ENCODE measurements at regions not wholly inside any gene's neighbourhood (a gene's known extent, or its start where the extent isn't known, plus 50 kb on each side); places are given as distances from the start of the nearest gene placed in this dataset.

- Mint-ChIP-seq H3K9me3 (peaks cover 3% of the 10 kb centered on the region), H3K27ac (peak overlapping the region; percentile 46), H3K36me3 (ENCODE audit: low read depth) (peaks cover 3% of the 10 kb centered on the region), H3K4me3 (no peak overlapping the region), H3K27me3 (ENCODE audit: low read depth, poor library complexity) (peaks cover 44% of the 10 kb centered on the region), H3K4me1 (peaks cover 60% of the 10 kb centered on the region)
- TF ChIP-seq CTCF (IDR thresholded peaks at IDR 0.05), result no peak
- no peak for DNase-seq
These were observed 337.1 kb downstream of the C16orf95 start for GRCh38 chr16:86979984-86980553.

DNA sequence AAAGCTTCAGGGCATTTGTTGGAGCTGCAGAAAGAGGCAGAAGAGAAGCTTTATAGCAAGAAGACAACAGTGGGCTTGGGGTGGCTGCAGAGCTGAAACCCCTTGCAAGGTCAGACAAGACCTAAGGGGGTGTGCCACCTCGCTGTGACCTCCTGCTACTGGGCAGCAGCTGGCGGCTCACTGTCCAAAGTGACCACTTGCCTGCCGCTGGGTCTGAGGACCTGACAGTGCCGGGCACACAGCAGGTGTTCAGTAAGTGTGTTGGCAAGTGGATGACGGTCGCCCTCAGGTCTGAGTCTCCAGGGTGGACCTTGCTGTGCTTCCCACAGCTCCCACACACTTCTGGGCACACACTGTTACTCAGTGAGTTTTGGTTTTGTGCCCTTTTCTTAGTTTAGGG lies 336.5 kb downstream of the C16orf95 start:
- H3K36me3 Mint-ChIP-seq (ENCODE audit: low read depth), result no peaks in the 10 kb centered on the region
- H3K27me3 Mint-ChIP-seq (ENCODE audit: low read depth, poor library complexity), result peaks cover 44% of the 10 kb centered on the region
- peaks cover 60% of the 10 kb centered on the region for H3K4me1 Mint-ChIP-seq
- H3K27ac Mint-ChIP-seq, result no peak overlapping the region
- no peak for TF ChIP-seq CTCF (IDR thresholded peaks at IDR 0.05)
- H3K9me3 Mint-ChIP-seq, result no peaks in the 10 kb centered on the region
- H3K4me3 Mint-ChIP-seq, result no peak overlapping the region
- no peak for DNase-seq

- Mint-ChIP-seq H3K36me3 (ENCODE audit: low read depth) (no peaks in the 10 kb centered on the region), H3K9me3 (peaks cover 4% of the 10 kb centered on the region), H3K27me3 (ENCODE audit: low read depth, poor library complexity) (peaks cover 43% of the 10 kb centered on the region), H3K4me1 (peaks cover 57% of the 10 kb centered on the region), H3K4me3 (no peak overlapping the region), H3K27ac (no peak overlapping the region)
- DNase-seq, result no peak
- no peak for TF ChIP-seq CTCF (IDR thresholded peaks at IDR 0.05)
These were observed 334.9 kb downstream of the C16orf95 start for GRCh38 chr16:86982347-86982596.

DNA sequence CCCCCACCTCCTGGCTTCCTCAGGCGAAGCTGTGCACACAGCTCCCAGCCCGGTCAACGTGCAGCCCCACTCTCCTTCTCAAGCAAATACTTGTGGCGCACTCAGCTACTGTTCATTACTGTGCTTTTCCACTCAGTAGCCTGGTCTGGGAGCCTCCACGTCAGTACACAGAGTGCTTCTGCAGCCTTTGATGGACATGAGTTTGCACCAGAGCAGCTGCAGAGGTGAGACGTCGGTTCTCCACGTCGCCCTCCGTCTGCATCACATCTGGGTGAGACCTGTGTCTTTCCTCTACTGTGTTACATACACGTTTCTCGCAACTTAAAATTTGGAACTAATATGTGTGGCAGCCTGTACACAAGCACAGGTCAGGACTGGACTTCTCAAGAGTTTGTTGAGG lies 334.3 kb downstream of the C16orf95 start:
- H3K9me3 Mint-ChIP-seq, result peaks cover 7% of the 10 kb centered on the region
- no peak overlapping the region for H3K4me3 Mint-ChIP-seq
- no peak for DNase-seq
- H3K27ac Mint-ChIP-seq, result no peak overlapping the region
- no peaks in the 10 kb centered on the region for H3K36me3 Mint-ChIP-seq (ENCODE audit: low read depth)
- no peak for TF ChIP-seq CTCF (IDR thresholded peaks at IDR 0.05)
- peaks cover 58% of the 10 kb centered on the region for H3K4me1 Mint-ChIP-seq
- H3K27me3 Mint-ChIP-seq (ENCODE audit: low read depth, poor library complexity), result peaks cover 38% of the 10 kb centered on the region

DNA sequence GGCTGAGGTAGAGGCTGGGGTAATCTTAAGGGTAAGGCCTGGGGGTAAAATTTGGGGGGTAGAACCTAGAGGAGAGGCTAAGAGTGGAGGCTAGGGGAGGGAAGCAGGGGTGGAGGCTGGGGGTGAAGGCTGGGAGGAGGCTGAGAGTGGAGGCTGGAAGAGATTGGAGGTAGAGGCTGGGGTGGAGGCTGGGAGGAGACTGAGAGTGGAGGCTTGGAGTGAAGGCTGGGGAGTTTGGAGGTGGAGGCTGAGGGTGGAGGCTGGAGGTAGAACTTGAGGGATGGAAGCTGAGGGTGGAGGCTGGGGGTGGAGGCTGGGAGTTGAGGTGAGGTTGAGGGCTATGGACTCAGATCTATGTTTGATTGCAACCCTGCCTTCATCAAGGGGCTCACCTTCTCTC lies 333.6 kb downstream of the C16orf95 start:
- H3K36me3 Mint-ChIP-seq (ENCODE audit: low read depth), result no peaks in the 10 kb centered on the region
- no peak for DNase-seq
- peaks cover 7% of the 10 kb centered on the region for H3K9me3 Mint-ChIP-seq
- H3K4me1 Mint-ChIP-seq, result peaks cover 65% of the 10 kb centered on the region
- no peak overlapping the region for H3K27ac Mint-ChIP-seq
- no peak for TF ChIP-seq CTCF (IDR thresholded peaks at IDR 0.05)
- H3K4me3 Mint-ChIP-seq, result no peak overlapping the region
- peaks cover 42% of the 10 kb centered on the region for H3K27me3 Mint-ChIP-seq (ENCODE audit: low read depth, poor library complexity)

- no peak overlapping the region for H3K27ac Mint-ChIP-seq
These were observed 332.8 kb downstream of the C16orf95 start for GRCh38 chr16:86984343-86984742.

More at GRCh38 chr16:86984343-86984742, 332.8 kb downstream of the C16orf95 start:
- peak; percentile 54 for DNase-seq
- H3K36me3 Mint-ChIP-seq (ENCODE audit: low read depth), result no peaks in the 10 kb centered on the region
- H3K4me3 Mint-ChIP-seq, result peak overlapping the region; percentile 12
- H3K4me1 Mint-ChIP-seq, result peaks cover 73% of the 10 kb centered on the region
- no peak for TF ChIP-seq CTCF (IDR thresholded peaks at IDR 0.05)
- peaks cover 7% of the 10 kb centered on the region for H3K9me3 Mint-ChIP-seq
- peaks cover 40% of the 10 kb centered on the region for H3K27me3 Mint-ChIP-seq (ENCODE audit: low read depth, poor library complexity)

Data from nephron progenitor cell (in vitro differentiated cells).